ENCODE measurements at regions not wholly inside any gene's neighbourhood (a gene's known extent, or its start where the extent isn't known, plus 50 kb on each side); places are given as distances from the start of the nearest gene placed in this dataset.

- no peak overlapping the region for H3K14ac ChIP-seq (replicated peaks; ENCODE audit: low read depth, low read length)
- H3K23ac ChIP-seq (ENCODE audit: low read depth, low read length): no peak overlapping the region
- no peak overlapping the region for H2AK5ac ChIP-seq (ENCODE audit: low read depth, low read length)
- H2AK9ac ChIP-seq (replicated peaks; ENCODE audit: low read depth, low read length, poor library complexity): no peak overlapping the region
- no peak overlapping the region for H4K91ac ChIP-seq (ENCODE audit: insufficient read depth, low read depth, low read length)
- no peaks in the 10 kb centered on the region for H3K79me1 ChIP-seq (ENCODE audit: low read depth in 1 of 2, low read length in 2 of 2)
- H3K27me3 ChIP-seq (ENCODE audit: control insufficient read depth, insufficient read depth, low read length): no peaks in the 10 kb centered on the region
- H2AFZ ChIP-seq (replicated peaks; ENCODE audit: low read length, poor library complexity): no peak overlapping the region
- H3K27ac ChIP-seq (ENCODE audit: insufficient read depth, low read length): no peak overlapping the region
- H2BK15ac ChIP-seq (ENCODE audit: low read depth, low read length): no peak overlapping the region
- no peaks in the 10 kb centered on the region for H3K9me3 ChIP-seq (ENCODE audit: control insufficient read depth, insufficient read depth, low read length)
- CTCF ChIA-PET: no interaction called here
- TF ChIP-seq USF2 (IDR thresholded peaks at IDR 0.05; ENCODE audit: low read depth, low read length) (no peak), NFE2L2 (IDR thresholded peaks at IDR 0.05; ENCODE audit: low read depth, low read length) (no peak), SMC3 (IDR thresholded peaks at IDR 0.05; ENCODE audit: low read depth, low read length) (no peak), FOS (IDR thresholded peaks at IDR 0.05; ENCODE audit: low read depth, low read length) (no peak), RFX5 (IDR thresholded peaks at IDR 0.05; ENCODE audit: low read depth, low read length) (no peak), CTCF (conservative IDR thresholded peaks at IDR 0.05; ENCODE audit: low read depth, low read length) (no peak), POLR2A (IDR thresholded peaks at IDR 0.05; ENCODE audit: low read depth, low read length) (no peak), MAFK (IDR thresholded peaks at IDR 0.05; ENCODE audit: low read depth, low read length) (no peak), MAZ (IDR thresholded peaks at IDR 0.05; ENCODE audit: borderline replicate concordance, low read depth, low read length) (no peak), RCOR1 (IDR thresholded peaks at IDR 0.05; ENCODE audit: insufficient replicate concordance, low read length) (no peak), MXI1 (IDR thresholded peaks at IDR 0.05; ENCODE audit: borderline replicate concordance, low read depth, low read length) (no peak), CHD1 (IDR thresholded peaks at IDR 0.05; ENCODE audit: low read depth, low read length) (no peak), ELK1 (IDR thresholded peaks at IDR 0.05; ENCODE audit: borderline replicate concordance, low read depth, low read length) (no peak)
- ATAC-seq (ENCODE audit: low read depth) (no peak), DNase-seq (no peak)
- no peak overlapping the region for H4K8ac ChIP-seq (ENCODE audit: low read depth in 2 of 2, low read length in 2 of 2)
- no TSS peak for BruUV-seq (replicated peaks)
- H3K18ac ChIP-seq (ENCODE audit: low read depth, low read length): no peak overlapping the region
- H3K4me3 ChIP-seq (ENCODE audit: insufficient read depth, low read depth, low read length): no peak overlapping the region
- H2BK5ac ChIP-seq (ENCODE audit: low read depth, low read length, poor library complexity, severe bottlenecking): no peak overlapping the region
- no peak overlapping the region for H3K56ac ChIP-seq (ENCODE audit: extremely low read depth, insufficient read depth, low read length)
- no peak overlapping the region for H2BK20ac ChIP-seq (ENCODE audit: low read depth, low read length)
- no peaks in the 10 kb centered on the region for H3K36me3 ChIP-seq (ENCODE audit: control insufficient read depth, insufficient read depth, low read length)
- no peaks in the 10 kb centered on the region; the same call in 1 of the 2 replicates for H4K20me1 ChIP-seq (ENCODE audit: insufficient read depth, low read length)
- WGBS, 2 experiments (ENCODE audit: extremely low coverage in 2 of 2, insufficient read length in 1 of 2): 100% methylated on average over 4 of the region's 8 CpGs; no CpG with 5 or more reads in 1 of the 2 experiments
- H3K9me1 ChIP-seq (ENCODE audit: insufficient read depth, low read length): no peaks in the 10 kb centered on the region
- in situ Hi-C loops (cut with MboI; ENCODE audit: low sequenced_read_pairs) (loop anchor here (5.0 kb wide), 1 partner anchor 161 kb away; no protein-coding TSS in a partner anchor), intact Hi-C loops (cut with micrococcal nuclease) (loop anchor here (10.0 kb wide), 1 partner anchor 327 kb away; no protein-coding TSS in a partner anchor), dilution Hi-C loops (cut with HindIII; ENCODE audit: low sequenced_read_pairs, unreplicated experiment) (no loop called here)
- no peak overlapping the region for H4K5ac ChIP-seq (ENCODE audit: low read depth, low read length)
- H3K4me2 ChIP-seq (ENCODE audit: low read depth, low read length): no peak overlapping the region
- H3K4me1 ChIP-seq (ENCODE audit: control insufficient read depth, insufficient read depth, low read length): no peaks in the 10 kb centered on the region
- no peak overlapping the region for H3K9ac ChIP-seq (ENCODE audit: low read depth, low read length)
- POLR2A ChIA-PET (ENCODE audit: unreplicated experiment): no interaction called here
- H2BK120ac ChIP-seq (ENCODE audit: low read depth, low read length): no peak overlapping the region
- no peak overlapping the region for H3K4ac ChIP-seq (ENCODE audit: low read depth, low read length)
Measured at GRCh38 chrX:74018253-74018652, 165.7 kb upstream of the XIST start.

All from IMR-90 (cell line).